ENCODE measurements at regions not wholly inside any gene's neighbourhood (a gene's known extent, or its start where the extent isn't known, plus 50 kb on each side); places are given as distances from the start of the nearest gene placed in this dataset.
A peak's percentile ranks its signal among the peaks of the same experiment; 100 is the strongest.

- DNase-seq (ENCODE audit: low spot score) = no peak
These were observed 228.9 kb downstream of the RBM43 start for GRCh38 chr2:151032741-151033191.

DNA sequence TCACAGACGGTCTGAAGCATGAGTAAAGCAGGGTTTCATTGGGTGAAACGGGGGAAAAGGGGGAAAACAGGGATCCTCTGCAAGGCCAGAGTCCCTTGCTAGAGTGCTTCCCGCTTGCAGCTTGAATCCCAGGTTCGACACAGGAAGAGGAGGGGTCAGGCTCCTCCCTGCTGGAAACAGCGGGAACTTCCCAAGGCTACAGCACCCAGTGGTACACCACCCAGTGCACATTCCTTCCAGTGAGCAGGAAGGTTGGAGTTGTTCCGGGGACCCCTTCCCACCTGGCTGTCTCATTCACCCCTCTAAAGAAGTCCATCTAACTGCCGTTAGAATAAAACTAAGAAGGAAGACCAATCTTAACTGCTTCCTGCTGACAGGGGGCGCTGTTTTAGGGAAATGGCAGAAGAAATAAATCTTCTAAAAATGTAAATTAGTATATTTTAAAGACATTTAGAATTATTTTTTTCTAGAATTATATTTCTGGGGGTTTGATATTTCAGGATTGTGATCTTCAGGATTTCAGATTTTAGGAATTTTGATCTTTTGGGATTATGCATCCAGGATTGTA, 230.9 kb downstream of the RBM43 start:
- DNase-seq (ENCODE audit: low spot score) = no peak

DNA sequence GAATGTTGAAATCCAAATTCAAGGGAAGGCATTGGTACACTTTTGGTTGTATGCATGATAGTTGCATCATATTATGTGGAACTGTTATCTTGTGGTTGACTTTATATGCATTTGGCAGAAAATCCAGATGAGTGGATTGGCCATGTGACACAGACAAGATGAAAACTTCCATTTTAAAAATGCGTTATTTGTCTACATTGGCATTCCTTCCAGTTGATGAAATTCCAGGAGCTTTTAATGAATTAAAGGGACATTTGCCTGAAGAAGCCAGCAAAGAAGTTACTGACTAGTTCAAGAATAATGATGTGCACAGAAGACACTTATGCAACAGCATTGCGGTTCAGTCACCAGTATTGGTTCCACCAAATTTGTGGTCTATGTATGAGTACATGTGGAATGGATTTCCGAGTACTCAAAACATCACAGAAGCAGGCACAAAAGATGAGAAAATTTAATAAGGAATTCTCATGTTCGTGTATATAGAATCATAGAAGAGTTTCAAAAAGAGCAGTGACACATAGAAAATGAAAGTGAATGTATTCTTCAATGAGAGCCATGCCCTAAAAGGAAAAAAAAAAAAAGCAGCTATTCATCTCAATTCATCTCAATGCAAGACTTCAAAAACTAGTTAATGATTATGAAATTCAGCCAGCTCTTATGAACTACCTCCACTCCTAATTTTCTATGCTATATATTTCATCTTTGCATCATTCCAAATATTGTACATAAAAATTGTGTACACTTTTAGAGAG, 232.1 kb downstream of the RBM43 start:
- no peak for DNase-seq (ENCODE audit: low spot score)

DNA sequence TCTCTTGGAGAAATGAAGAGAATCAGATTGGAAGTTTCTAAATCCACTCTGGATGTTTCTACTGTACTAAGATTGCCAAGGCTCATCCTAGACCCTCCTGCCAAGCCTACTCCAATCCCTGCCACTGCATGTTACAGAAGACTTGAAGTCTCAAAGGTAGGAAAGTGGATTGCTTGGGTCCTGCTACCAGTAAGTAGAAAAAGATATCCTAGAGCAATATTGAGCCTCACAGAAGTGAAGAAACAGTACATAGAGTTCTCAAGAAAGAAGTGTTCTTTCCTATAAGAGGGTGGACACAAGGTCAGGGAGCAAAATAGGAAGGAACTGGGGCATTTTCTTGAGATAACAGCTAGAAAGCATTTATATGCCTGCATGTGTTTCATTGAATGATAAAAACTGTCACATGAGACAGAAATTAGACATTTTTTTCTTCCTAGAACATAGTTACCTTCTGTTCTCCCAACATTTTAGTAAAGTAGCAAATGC, 232.9 kb downstream of the RBM43 start:
- no peak for DNase-seq (ENCODE audit: low spot score)

GRCh38 chr2:151027151-151027550, 234.5 kb downstream of the RBM43 start:
- no peak for DNase-seq (ENCODE audit: low spot score)

DNA sequence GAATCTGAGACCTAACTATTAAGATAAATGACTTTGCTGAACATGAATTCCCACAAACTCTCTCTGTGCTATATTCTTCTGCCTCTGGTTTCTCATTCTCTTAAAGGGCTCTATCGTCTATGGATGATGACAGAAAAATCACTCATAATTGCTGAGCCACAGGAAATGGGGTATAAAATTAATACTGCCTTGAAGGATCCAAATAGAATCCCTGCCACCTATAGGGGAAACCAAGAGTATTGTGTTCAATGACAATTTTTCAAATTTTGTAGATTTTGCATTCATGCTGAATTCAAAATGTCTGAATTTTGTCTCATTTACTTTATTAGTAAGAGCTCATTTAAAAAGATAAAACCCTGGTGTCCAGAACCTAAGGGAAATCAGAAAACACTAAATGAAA, 235.8 kb downstream of the RBM43 start:
- DNase-seq (ENCODE audit: low spot score) = no peak

GRCh38 chr2:151024696-151025251, 236.9 kb downstream of the RBM43 start:
- no peak for DNase-seq (ENCODE audit: low spot score)

DNA sequence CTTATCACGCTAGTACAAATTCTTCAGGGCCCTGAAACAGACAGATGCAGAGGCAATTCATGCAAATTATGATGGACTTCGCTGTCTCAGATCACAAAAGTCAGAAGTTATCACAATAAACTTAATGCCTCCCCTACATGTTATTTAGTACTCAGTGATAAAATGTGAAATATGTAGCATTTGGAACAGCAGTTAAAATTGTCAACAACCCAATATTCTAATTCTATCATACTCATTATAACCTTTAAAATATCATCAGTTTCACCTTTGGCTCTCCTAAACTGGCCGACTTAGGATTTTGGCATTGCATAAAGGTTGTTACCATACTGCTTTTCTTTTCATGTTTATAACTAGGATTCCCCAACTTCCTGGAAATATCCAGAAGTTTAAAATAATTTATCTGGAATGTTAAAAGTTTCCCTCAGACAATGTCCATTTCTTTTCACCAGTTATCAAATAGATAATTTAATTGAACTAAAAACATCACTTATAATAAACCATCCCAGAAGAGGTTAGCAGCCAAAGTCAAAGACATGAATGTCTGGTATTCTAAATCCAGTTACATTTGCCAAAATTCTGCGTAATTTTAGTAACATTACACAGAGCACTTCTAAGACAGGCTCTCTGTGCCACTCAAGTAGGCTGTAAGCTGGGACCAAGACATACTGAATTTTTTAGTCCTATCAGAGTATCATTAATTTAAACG, 239.8 kb downstream of the RBM43 start:
- DNase-seq (ENCODE audit: low spot score) = no peak

- DNase-seq (ENCODE audit: low spot score) = no peak
These were observed 241.3 kb downstream of the RBM43 start for GRCh38 chr2:151020411-151020810.

GRCh38 chr2:151009437-151010175, 252.1 kb downstream of the RBM43 start:
- no peak for DNase-seq (ENCODE audit: low spot score)

DNA sequence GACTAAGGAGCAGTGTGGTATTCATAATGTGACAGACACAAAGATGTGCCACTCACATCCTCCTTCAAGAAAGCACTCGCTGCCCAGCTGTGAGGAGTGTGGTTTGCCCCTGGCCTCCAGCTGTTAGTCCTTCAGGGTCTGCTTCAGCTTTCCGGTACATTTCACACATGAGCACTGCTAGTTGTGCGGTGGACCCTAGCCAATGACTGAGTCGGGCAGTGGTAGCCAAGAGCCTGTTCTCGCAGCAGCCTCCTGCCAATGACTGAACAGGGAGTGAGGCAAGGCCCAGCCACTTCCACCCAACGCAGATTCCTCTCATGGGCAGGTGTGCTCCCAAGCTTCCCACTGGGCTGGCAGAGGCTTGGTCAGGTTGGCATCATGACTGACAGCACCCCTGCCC, 254.3 kb downstream of the RBM43 start:
- no peak for DNase-seq (ENCODE audit: low spot score)

DNA sequence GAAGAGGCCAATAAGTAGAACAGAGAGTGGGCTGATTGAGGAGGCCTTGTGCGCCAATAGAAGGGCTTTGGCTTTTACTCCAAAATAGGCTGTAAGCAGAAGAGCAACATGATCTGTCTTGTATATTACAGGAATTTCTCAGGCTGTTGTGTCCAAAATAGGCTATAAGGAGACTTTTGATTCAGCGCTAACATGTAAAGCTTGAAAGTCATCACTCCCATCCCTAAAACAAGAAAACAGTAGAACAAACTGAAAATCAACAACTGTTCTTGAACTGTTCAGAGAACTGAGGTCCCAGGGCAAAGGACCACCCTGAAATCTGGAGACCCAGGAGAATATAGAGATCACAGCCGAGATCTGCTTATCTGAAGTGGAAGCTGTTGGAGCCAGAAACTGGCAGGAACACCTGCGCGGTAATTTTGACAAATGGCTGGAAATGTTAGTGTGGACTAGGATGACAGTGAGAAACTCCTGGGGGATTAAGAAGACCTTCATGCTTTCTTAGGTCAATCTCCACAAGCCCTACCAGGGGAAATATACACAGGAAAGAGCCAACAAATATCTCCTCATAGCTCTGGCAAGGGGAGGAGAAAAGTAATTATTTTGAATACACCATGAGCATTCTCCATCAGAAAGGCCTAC, 258.6 kb downstream of the RBM43 start:
- DNase-seq (ENCODE audit: low spot score) = no peak

DNA sequence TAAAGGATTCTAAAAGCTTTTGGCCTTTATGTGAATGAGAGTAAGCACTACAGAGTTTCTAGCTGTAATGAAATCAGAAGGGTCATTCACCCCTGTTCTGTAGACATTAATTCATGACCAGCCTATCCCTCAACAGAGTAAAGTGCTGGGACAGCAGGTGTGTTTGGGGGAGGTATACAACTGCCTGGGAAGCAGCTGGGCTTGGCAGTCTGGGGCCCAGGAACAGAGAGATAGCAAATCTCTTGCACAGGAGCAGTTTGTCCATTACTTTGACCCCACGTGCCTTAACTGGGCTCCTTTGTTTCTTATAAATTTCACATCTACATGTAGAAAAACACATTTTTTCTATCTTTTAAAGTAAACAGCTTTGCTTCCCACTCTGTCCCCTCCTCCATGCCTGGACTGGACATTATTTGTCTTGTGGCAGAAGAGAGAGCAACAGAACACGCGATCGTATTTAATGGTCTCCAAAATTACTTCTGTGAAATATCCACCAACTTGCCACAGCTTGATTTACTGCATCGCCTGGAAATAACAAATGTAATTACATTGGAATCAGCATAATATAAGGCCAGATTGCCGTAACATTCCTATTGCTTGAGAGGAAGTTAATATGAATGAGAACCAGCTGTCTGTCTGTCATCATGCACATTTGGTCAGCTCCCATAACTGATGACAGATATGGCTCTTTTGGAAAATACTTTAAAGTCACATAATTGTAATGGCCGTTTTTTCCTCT, 263.8 kb downstream of the RBM43 start:
- no peak for DNase-seq (ENCODE audit: low spot score)

GRCh38 chr2:150997066-150997465, 264.6 kb downstream of the RBM43 start:
- no peak for DNase-seq (ENCODE audit: low spot score)

- DNase-seq (ENCODE audit: low spot score) = no peak
These were observed 267.6 kb downstream of the RBM43 start for GRCh38 chr2:150994076-150994475.

GRCh38 chr2:150989969-150990368, 271.7 kb downstream of the RBM43 start:
- DNase-seq (ENCODE audit: low spot score) = no peak

- no peak for DNase-seq (ENCODE audit: low spot score)
These were observed 275.9 kb downstream of the RBM43 start for GRCh38 chr2:150985741-150986140.

GRCh38 chr2:150983314-150983897, 278.3 kb downstream of the RBM43 start:
- DNase-seq (ENCODE audit: low spot score) = no peak

DNA sequence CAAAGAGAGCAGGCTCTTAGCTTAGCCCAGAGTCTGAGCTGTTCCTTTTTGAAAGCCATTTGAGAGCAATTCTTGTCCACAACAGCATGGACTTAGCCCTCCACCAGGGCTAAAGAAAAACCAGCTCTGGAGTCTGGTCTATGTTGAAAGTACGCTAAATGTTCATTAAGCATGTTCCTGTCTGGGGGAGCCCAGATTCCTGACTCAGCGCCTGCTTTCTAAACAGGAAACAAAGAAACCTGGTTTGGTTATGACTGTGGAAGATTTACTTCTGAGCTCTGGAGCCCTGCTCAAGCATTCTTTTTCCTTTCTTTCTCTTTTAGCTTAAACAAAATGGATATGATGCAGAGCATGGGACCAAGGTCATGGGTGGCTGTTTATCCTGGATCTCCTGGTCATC, 279.8 kb downstream of the RBM43 start:
- peak; percentile 10 for DNase-seq (ENCODE audit: low spot score)

DNA sequence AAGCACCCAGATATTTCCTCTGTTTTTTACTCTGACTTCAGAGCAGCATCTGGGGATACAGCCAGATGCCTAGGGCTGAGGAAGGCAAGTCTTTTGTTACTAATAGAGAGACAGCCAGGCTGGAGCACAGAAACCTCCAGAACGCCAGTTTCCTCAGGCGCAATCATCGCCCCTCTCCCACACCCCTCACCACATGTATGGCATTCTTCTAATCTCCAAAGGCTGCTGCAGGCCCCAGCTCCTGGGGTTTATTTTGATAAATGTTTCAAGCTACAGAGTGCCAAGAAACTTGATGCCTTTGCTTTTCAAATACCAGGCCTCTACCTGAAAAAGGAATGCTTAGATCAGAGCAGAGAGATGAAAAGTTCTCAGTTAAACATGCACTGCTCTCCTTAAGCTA, 283.6 kb downstream of the RBM43 start:
- DNase-seq (ENCODE audit: low spot score) = no peak

- no peak for DNase-seq (ENCODE audit: low spot score)
These were observed 284.4 kb downstream of the RBM43 start for GRCh38 chr2:150977296-150977695.

All from activated CD4-positive, alpha-beta T cell treated with anti-CD3 and anti-CD28 coated beads, Interleukin-2, Interleukin-4, amounts not matched to agents 100 ng/mL and 50 ng/mL, durations not matched to agents 16 hours and 8 hours (primary cell).